CD4-positive, alpha-beta T cell treated with Interleukin-4 for 1 hour (primary cell): ENCODE measurements at regions not wholly inside any gene's neighbourhood (a gene's known extent, or its start where the extent isn't known, plus 50 kb on each side); places are given as distances from the start of the nearest gene placed in this dataset.

ENCODE experiments used
- DNase-seq, 2 donors: peaks; one replicate each; pipeline ENCODE4 v3.0.0-alpha.2; 2020 to 2022

- no peak for DNase-seq
Measured at GRCh38 chr2:240325016-240326007, 110.2 kb upstream of the GPC1 start.

DNA sequence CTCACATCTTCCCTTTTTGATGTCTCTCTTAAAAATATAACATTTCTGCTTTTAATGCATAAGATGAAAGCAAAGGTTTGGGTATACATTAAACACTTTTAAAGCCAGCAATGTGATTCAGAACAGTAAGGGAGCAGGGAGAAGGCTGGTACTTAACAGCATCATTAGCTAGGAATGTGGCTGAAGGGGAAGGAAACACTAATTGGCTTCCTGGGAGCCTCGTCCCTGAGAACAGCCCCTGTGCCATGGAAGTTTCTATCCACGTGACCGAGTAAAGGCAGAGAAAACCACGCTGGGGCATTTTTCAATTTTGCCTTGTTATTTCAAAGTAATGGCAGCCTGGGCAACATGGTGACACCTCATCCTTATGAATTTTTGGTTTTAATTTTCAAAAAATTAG, 109.2 kb upstream of the GPC1 start:
- DNase-seq: no peak

GRCh38 chr2:240326886-240327285, 108.6 kb upstream of the GPC1 start:
- no peak for DNase-seq

GRCh38 chr2:240327566-240327965, 107.9 kb upstream of the GPC1 start:
- DNase-seq: no peak

DNA sequence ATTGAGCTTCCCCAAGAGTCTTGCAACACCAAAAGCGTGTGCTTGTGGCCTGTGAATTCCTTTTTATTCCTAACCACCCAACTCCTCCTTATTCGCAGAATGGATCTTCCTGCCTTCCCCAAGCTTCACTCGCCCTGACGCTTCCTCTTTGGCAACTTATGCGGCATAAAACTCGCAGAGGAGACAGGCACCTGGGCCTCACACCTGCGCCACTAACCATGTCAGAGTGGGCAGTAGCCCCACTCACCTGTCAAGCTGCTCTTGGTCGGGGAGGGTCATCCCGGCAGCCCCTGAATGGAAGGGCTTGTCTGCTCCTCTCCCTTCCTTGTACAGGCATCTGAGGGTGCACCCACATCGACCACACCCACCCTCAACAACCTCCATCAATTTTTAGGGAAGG, 106.9 kb upstream of the GPC1 start:
- no peak for DNase-seq

GRCh38 chr2:240329116-240329665, 106.3 kb upstream of the GPC1 start:
- peak in 1 of 2 donors; percentile 1 for DNase-seq

GRCh38 chr2:240329778-240330177, 105.7 kb upstream of the GPC1 start:
- DNase-seq: peak in 1 of 2 donors; percentile 7

GRCh38 chr2:240333985-240334384, 101.5 kb upstream of the GPC1 start:
- DNase-seq: no peak

DNA sequence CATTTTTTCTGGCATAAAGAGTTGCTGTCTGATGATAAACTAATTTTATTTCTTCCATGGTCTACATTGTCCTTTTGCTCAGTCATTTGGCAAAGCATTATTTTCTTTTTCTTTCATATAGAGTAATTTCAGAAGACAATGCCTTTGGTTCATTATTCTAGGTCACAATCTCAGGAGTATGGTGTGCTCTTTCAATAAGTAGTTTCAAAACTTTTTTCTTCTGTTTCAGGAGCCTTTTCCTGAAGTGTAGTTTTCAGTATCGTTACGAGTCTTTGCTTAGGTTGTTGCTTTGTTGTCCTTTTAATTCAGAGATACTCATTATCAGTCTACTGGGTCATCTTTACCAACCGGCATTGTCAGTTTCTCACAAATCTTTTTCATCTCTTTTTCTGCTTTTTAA, 100.4 kb upstream of the GPC1 start:
- DNase-seq: no peak

GRCh38 chr2:240336820-240337427, 98.5 kb upstream of the GPC1 start:
- peak in 1 of 2 donors; percentile 3 for DNase-seq

GRCh38 chr2:240338274-240338673, 97.2 kb upstream of the GPC1 start:
- DNase-seq: peak in 1 of 2 donors; percentile 1

- peak in 1 of 2 donors; percentile 9 for DNase-seq
Measured at GRCh38 chr2:240339411-240340360, 95.8 kb upstream of the GPC1 start.

DNA sequence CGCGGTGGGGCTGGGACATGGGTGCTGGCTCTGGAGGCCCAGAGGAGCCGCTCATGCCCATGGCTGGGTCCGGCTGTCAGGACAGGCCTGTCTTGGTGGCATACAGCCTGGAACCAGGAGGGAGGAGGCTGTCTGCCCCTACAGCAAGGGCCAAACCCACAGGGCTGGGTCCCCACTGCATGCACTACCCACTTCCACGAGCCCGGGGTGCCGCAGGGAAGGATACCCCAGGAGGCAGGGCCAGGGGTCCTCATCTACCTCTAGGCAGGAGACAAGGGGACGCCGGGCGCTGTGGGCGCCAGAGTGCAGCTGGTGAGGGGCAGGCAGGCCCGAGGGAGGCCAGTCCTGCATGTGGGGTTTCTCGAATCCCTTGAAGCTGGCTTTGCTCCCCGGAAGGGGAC, 95.1 kb upstream of the GPC1 start:
- DNase-seq: no peak

- no peak for DNase-seq
Measured at GRCh38 chr2:240341064-240341463, 94.4 kb upstream of the GPC1 start.

GRCh38 chr2:240343548-240343947, 91.9 kb upstream of the GPC1 start:
- no peak for DNase-seq

DNA sequence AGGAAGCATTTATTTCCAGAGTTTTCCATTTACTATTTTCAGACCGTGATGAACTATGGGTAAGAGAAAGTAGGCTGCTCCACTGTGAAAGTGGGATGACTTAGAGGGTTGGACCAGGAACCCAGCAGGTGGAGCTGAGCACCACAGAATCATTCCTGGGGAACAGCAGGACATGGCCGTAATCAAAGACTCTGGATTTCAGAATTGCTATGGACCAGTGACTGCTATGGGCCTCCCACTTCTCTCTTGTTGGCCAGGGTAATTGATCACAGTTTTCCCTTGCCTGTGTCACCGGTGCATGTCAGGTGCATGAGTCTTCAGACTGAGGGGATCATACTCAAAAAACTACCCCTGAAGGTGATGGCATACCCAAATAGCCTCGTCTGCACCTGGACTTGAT, 90.6 kb upstream of the GPC1 start:
- no peak for DNase-seq

DNA sequence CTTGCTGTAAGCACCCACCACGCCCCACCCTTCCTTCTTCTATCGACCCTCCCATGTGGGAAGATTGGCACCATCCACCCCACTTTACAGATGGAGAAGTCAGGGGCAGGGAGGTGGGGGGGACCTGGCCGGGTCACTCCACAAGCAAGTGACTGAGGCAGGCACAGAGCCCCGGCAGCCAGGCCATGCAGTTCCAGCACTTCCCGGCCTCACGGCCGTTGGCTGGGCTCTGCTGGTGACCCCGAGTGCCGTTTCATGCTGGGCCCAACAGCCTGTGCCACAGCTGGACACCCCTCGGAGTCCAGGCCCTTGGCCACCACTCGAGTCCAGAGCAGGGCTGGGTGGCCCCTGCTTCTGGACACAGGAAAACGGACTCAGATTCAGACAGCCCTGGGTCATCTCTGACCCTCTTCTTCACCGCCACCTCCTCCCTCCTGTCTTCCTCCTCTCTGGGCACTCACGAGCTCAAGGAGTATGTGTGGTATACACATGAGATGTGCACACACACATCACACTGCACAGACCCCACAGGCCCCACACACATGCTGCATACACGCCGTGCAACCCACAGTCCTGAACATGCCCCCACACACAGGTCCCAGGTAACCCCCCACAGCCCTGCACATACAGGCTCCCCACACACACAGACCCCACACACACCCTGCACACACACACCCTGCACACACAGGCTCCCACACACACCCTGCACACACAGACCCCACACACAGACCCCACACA, 89.3 kb upstream of the GPC1 start:
- DNase-seq: no peak

- DNase-seq: no peak
Measured at GRCh38 chr2:240346753-240347372, 88.6 kb upstream of the GPC1 start.

- DNase-seq: no peak
Measured at GRCh38 chr2:240347373-240347940, 88.0 kb upstream of the GPC1 start.

GRCh38 chr2:240347949-240348500, 87.4 kb upstream of the GPC1 start:
- no peak for DNase-seq

DNA sequence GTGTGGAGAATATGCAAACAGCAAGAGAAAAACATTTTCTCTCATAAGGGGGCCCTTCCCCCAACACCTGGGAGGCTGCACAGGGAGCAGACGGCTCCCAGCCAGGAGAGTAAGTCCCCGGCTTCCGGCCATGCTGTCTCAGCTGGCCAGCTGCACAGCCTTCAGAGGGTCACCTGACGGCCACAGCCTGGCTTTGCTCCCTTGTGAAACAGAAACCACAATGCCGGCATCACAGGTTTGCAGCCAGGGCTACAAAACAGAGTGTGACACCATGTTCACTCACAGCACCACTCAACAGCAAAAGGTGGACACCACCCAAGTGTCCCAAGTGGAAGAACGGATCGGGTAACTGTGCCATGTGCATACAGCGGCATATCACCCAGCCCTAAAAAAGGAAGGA, 86.9 kb upstream of the GPC1 start:
- DNase-seq: no peak
